ENCODE measurements at regions not wholly inside any gene's neighbourhood (a gene's known extent, or its start where the extent isn't known, plus 50 kb on each side); places are given as distances from the start of the nearest gene placed in this dataset.

DNA sequence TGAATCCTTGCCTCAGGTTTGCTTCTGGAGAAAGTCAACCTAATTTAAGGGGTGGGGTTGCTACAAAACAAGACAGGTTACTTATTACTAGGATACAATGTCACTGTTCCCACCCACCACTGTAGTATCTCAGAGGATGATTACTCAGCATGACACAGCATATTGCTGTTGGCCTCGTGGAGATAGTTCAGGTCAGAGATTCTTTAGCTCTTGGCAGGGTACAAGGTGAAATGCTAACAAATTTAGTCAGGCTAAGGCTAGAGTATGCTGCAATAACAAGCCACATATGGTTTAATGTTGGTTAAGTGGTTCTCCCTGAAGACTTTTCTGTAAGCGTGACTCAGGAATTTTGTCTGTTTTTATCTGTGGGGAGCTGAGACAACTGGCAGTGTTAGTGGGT, 161.8 kb downstream of the EDEM1 start:
- TF ChIP-seq KDM4B (IDR thresholded peaks at IDR 0.05; ENCODE audit: borderline replicate concordance in 2 of 2, low read depth in 1 of 2) (no peak), CBX3 (IDR thresholded peaks at IDR 0.05; ENCODE audit: borderline replicate concordance in 1 of 2, low read length in 2 of 2) (0 out of 3 replicates have a peak, but pooled peaks of 1 of the 2 experiments have one; percentile 43), KAT7 (CRISPR knock-in tag; IDR thresholded peaks at IDR 0.05; ENCODE audit: borderline replicate concordance) (no peak), POLR2A (conservative IDR thresholded peaks at IDR 0.05) (no peak), RB1 (IDR thresholded peaks at IDR 0.05; ENCODE audit: low read depth) (no peak), SMARCB1 (IDR thresholded peaks at IDR 0.05; ENCODE audit: insufficient read length, low read depth) (no peak), MIER1 (IDR thresholded peaks at IDR 0.05; ENCODE audit: low read depth) (no peak), RNF2 (IDR thresholded peaks at IDR 0.05) (no peak), ETV6 (IDR thresholded peaks at IDR 0.05; ENCODE audit: borderline replicate concordance in 1 of 2, low read depth in 2 of 2, low read length in 1 of 2) (no peak), ETV6 (CRISPR knock-in tag; IDR thresholded peaks at IDR 0.05; ENCODE audit: borderline replicate concordance) (no peak)
- TF ChIP-seq, protein P1, sequence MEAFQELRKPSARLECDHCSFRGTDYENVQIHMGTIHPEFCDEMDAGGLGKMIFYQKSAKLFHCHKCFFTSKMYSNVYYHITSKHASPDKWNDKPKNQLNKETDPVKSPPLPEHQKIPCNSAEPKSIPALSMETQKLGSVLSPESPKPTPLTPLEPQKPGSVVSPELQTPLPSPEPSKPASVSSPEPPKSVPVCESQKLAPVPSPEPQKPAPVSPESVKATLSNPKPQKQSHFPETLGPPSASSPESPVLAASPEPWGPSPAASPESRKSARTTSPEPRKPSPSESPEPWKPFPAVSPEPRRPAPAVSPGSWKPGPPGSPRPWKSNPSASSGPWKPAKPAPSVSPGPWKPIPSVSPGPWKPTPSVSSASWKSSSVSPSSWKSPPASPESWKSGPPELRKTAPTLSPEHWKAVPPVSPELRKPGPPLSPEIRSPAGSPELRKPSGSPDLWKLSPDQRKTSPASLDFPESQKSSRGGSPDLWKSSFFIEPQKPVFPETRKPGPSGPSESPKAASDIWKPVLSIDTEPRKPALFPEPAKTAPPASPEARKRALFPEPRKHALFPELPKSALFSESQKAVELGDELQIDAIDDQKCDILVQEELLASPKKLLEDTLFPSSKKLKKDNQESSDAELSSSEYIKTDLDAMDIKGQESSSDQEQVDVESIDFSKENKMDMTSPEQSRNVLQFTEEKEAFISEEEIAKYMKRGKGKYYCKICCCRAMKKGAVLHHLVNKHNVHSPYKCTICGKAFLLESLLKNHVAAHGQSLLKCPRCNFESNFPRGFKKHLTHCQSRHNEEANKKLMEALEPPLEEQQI (IDR thresholded peaks at IDR 0.05), result no peak
- TF ChIP-seq, protein P2, sequence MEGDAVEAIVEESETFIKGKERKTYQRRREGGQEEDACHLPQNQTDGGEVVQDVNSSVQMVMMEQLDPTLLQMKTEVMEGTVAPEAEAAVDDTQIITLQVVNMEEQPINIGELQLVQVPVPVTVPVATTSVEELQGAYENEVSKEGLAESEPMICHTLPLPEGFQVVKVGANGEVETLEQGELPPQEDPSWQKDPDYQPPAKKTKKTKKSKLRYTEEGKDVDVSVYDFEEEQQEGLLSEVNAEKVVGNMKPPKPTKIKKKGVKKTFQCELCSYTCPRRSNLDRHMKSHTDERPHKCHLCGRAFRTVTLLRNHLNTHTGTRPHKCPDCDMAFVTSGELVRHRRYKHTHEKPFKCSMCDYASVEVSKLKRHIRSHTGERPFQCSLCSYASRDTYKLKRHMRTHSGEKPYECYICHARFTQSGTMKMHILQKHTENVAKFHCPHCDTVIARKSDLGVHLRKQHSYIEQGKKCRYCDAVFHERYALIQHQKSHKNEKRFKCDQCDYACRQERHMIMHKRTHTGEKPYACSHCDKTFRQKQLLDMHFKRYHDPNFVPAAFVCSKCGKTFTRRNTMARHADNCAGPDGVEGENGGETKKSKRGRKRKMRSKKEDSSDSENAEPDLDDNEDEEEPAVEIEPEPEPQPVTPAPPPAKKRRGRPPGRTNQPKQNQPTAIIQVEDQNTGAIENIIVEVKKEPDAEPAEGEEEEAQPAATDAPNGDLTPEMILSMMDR (IDR thresholded peaks at IDR 0.05 in 2 of 3, conservative IDR thresholded peaks at IDR 0.05 in 1 of 3; ENCODE audit: insufficient read depth in 2 of 3, low read depth in 1 of 3, low read length in 3 of 3), result no peak
